GM12873 (cell line): ENCODE measurements at regions not wholly inside any gene's neighbourhood (a gene's known extent, or its start where the extent isn't known, plus 50 kb on each side); places are given as distances from the start of the nearest gene placed in this dataset.

Experiments
- CTCF ChIP-seq: IDR thresholded peaks from 2 replicates; pipeline ENCODE4 v1.5.1; 2012; ENCODE audit warnings: low read depth, mild to moderate bottlenecking, moderate library complexity, low read length, control low read depth; ENCODE audit not compliant: insufficient read depth; ENCODE audit errors: missing control alignments

- TF ChIP-seq CTCF, result no peak
Measured at GRCh38 chr4:111441687-111442086, 703.6 kb upstream of the FAM241A start.

- no peak for TF ChIP-seq CTCF
Measured at GRCh38 chr4:111449657-111450056, 695.6 kb upstream of the FAM241A start.

GRCh38 chr4:111450867-111451266 is 694.4 kb upstream of the FAM241A start:
- TF ChIP-seq CTCF, result no peak

GRCh38 chr4:111453216-111453615 is 692.0 kb upstream of the FAM241A start:
- no peak for TF ChIP-seq CTCF

DNA sequence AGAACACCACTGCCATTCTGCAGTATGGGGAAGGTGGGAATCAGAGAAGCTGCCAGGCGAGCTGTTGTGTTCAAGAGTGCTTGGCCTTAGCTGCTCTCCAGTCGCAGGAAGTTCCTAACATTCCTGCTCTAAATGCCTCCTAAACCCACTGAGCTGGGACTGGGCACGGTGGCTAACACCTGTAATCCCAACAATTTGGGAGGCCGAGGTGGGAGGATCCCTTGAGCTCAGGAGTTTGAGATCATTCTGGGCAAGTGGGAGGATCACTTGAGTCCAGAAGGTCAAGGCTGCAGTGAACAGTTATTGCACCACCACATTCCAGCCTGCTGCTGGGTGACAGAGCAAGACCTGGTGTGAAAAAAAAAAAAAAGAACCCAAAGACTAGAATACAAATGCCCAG is 690.3 kb upstream of the FAM241A start:
- TF ChIP-seq CTCF, result no peak

GRCh38 chr4:111464251-111465045 is 680.8 kb upstream of the FAM241A start:
- TF ChIP-seq CTCF, result no peak

DNA sequence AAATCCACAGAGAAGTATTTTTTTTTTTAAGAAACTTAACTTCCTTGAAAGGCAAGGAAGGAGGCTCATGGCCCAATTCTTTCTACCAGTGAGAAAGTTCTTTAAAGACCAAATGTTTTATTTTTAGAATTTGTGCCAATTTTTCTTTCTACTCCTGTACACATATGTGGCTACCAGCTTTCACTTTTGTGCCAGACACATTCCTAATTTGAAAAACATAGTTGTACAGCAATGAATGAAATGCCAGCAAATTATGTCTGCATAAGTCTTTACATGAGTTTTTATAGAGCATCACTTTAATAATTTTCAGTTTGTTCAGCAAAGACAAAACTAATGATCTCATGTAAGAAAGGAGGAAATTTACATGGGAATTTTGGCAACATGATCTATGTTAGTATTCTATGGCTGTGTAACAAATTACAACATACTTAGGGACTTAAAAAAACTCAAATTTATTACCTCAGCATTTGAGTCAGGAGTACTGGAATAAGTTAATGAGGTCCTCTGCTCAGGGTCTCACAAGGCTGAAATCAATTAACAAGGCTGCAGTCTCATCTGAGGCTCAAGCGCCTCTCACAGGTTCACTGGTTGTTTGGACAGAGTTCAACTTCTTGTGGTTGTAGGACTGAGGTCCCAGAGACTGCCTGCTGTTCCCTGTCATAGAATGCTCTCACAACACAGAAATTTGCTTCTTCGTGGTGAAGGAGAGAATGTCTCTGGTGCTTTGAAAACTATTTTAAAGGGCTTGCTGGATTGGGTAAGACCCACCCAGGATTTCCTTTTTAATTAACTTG is 678.2 kb upstream of the FAM241A start:
- TF ChIP-seq CTCF, result no peak
